Lower leg skin (tissue), 4 donors: ENCODE measurements at regions not wholly inside any gene's neighbourhood (a gene's known extent, or its start where the extent isn't known, plus 50 kb on each side); places are given as distances from the start of the nearest gene placed in this dataset.
"Not testable (repeated sequence)": the region's sequence is repeated elsewhere in the genome, so short reads cannot be mapped to it uniquely, and the experiment has no call there.

Experiments used
- DNase-seq, 2 donors: peaks; one replicate each; pipeline ENCODE4 v3.0.0-alpha.2; 2019; ENCODE audit warnings: low spot score in 2 of 2
- H3K4me3 ChIP-seq: fragments of 200-600 bp; sonication (generic); 2 replicates; pipeline ENCODE4 v1.5.1; 2017; ENCODE audit warnings: mild to moderate bottlenecking, low read depth; ENCODE audit not compliant: poor library complexity, severe bottlenecking
- CTCF ChIP-seq, 3 donors: fragments of 450-650 bp; IDR thresholded peaks; one replicate each; pipeline ENCODE4 v1.5.1; 2016; ENCODE audit warnings: antibody characterized with exemption in 3 of 3, mild to moderate bottlenecking in 3 of 3, moderate library complexity in 2 of 3
- POLR2A ChIP-seq, 2 donors: fragments of 450-650 bp; IDR thresholded peaks; one replicate each; pipeline ENCODE4 v1.6.1; 2016 to 2017; ENCODE audit warnings: antibody characterized with exemption in 2 of 2, mild to moderate bottlenecking in 1 of 2, moderate library complexity in 1 of 2
- WGBS, 2 donors: methylation state at CpG; one replicate each; pipeline ENCODE4 v1.1.5; 2018; 5-methylcytosine and 5-hydroxymethylcytosine counted together
- intact Hi-C: fragments of 100-400 bp; cut with DNase I; formaldehyde crosslinking; loops from one replicate; pipeline ENCODE4 v1.15.0; 2023; ENCODE audit warnings: low total_unique reads

GRCh38 chr2:163123526-163123925, 285.0 kb upstream of the KCNH7 start:
- no peak for DNase-seq
- TF ChIP-seq CTCF (IDR thresholded peaks at IDR 0.05) = no peak
- 58 to 86% methylated on average over 1 of the region's 1 CpG for WGBS, 2 donors
- H3K4me3 ChIP-seq = no peak overlapping the region
- intact Hi-C loops = no loop called here

DNA sequence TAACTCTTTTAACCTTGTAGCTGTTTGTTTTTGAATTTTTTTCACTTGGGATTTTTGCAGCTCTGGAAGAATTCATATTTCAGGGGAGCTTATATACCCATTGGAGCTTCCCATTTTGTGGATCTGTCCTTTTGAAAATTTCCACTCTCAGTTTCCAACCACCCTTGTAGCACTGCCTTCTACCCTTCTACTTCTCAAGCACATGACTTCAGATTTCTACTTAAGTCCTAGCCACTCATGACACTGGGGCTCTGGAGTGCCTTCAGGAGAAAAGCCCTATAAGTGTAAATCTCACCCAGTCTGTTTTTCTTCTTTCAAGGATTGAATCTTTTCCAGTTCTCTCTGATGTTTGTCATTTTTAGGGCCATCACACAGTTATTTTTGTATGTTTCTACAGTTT, 283.7 kb upstream of the KCNH7 start:
- no peak overlapping the region for H3K4me3 ChIP-seq
- intact Hi-C loops = no loop called here
- TF ChIP-seq CTCF (IDR thresholded peaks at IDR 0.05) (no peak), POLR2A (IDR thresholded peaks at IDR 0.05) (no peak)
- DNase-seq = no peak

DNA sequence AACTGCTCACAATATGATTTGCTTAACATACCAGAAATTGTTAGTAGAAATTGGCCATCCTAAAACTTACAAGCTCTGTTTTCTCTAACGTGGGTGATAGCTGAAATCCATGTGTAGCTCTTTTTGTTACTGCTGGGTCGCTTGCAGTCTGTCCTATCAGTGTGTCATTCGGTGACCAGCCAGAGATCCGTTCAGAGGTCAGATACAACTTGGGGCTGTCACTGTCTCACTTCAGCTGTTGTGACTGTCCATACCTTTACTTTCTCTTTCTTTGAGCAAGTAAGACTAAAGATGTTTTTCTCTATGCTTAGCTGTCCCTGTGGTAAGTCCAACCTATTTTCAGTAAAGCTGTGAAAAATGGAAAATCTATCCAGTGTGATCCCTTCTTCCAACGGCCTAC, 282.9 kb upstream of the KCNH7 start:
- no peak for TF ChIP-seq POLR2A (IDR thresholded peaks at IDR 0.05)
- TF ChIP-seq CTCF (IDR thresholded peaks at IDR 0.05) = no peak
- WGBS, 2 donors = 32 to 47% methylated on average over 5 of the region's 5 CpGs
- intact Hi-C loops = no loop called here
- H3K4me3 ChIP-seq = no peak overlapping the region
- DNase-seq = no peak

DNA sequence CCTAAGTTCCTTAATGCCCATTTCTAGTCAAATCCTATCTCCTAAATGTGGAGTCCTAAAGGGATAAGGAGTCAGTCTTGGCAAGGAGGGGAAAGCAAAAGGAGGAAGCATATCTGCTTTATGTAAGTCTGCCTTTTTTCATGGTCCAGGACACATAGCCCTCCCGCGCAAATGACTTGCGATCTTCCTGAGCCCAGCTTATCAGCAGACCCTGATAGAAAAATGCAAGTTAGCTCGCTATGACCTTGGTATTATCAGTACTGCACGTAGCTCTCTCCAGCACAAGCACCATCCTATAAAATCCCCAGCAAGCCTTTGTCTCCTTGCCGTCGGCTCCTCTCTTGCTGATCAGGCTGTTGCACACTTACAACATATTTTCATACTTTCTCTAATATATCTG, 281.4 kb upstream of the KCNH7 start:
- intact Hi-C loops = no loop called here
- no peak for DNase-seq
- 80 to 85% methylated on average over 7 of the region's 7 CpGs for WGBS, 2 donors
- TF ChIP-seq CTCF (IDR thresholded peaks at IDR 0.05) (no peak), POLR2A (IDR thresholded peaks at IDR 0.05) (no peak)
- no peak overlapping the region for H3K4me3 ChIP-seq

- intact Hi-C loops = no loop called here
- no peak overlapping the region for H3K4me3 ChIP-seq
- DNase-seq = no peak
- WGBS, 2 donors = 77 to 96% methylated on average over 1 of the region's 1 CpG
- TF ChIP-seq CTCF (IDR thresholded peaks at IDR 0.05) (no peak), POLR2A (IDR thresholded peaks at IDR 0.05) (no peak)
Observed at GRCh38 chr2:163086940-163087339, 248.4 kb upstream of the KCNH7 start.

GRCh38 chr2:163085366-163086024, 246.9 kb upstream of the KCNH7 start:
- DNase-seq, intact Hi-C loops, H3K4me3 ChIP-seq: not testable (repeated sequence)
- WGBS, 2 donors = 38 to 46% methylated on average over 12 of the region's 12 CpGs
